NB4 (cell line): ENCODE measurements at regions not wholly inside any gene's neighbourhood (a gene's known extent, or its start where the extent isn't known, plus 50 kb on each side); places are given as distances from the start of the nearest gene placed in this dataset.

Experiments used
- DNase-seq: peaks from one replicate; pipeline ENCODE4 v3.0.0; 2010; ENCODE audit warnings: low read depth
- H3K4me3 ChIP-seq: one replicate; pipeline ENCODE4 v1.5.1; 2011; ENCODE audit warnings: mild to moderate bottlenecking, low read depth, low read length, moderate library complexity
- MYC ChIP-seq: IDR thresholded peaks from 2 replicates; pipeline ENCODE4 v1.6.1; 2011; ENCODE audit warnings: low read depth, low read length
- POLR2A ChIP-seq: IDR thresholded peaks from 2 replicates; pipeline ENCODE4 v1.6.1; 2011; ENCODE audit warnings: mild to moderate bottlenecking; ENCODE audit not compliant: insufficient read length; ENCODE audit errors: extremely low read depth
- TF ChIP-seq, protein P1 (sequence below): IDR thresholded peaks from 2 replicates; pipeline ENCODE4 v1.6.1; 2011; ENCODE audit warnings: low read depth, low read length
- TF ChIP-seq, protein P2 (sequence below): IDR thresholded peaks from one replicate; pipeline ENCODE4 v1.5.1; 2012; ENCODE audit warnings: low read depth, low read length

DNA sequence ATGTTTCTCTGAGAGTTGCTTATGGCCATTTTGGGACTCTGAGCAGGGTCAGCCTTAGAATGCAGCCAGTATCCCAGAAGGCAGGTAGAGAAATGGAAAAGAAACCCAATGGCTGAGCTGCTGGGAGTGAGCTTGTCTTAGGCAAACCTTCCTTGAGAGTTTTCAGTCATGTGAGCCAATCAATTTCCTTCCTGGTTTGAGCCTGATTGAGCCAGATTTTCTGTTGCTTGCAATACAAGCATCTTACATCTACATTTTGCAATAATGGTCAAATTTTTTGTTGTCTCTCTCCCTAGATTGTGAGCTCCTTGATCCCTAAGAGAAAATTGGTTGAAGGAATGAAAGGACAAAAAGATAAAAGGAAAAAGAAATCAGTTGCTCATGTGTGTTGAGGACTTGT, 155.3 kb downstream of the SNX18 start:
- no peak overlapping the region for H3K4me3 ChIP-seq
- no peak for TF ChIP-seq POLR2A
- TF ChIP-seq, protein P1, sequence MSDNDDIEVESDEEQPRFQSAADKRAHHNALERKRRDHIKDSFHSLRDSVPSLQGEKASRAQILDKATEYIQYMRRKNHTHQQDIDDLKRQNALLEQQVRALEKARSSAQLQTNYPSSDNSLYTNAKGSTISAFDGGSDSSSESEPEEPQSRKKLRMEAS: no peak
- TF ChIP-seq, protein P2, sequence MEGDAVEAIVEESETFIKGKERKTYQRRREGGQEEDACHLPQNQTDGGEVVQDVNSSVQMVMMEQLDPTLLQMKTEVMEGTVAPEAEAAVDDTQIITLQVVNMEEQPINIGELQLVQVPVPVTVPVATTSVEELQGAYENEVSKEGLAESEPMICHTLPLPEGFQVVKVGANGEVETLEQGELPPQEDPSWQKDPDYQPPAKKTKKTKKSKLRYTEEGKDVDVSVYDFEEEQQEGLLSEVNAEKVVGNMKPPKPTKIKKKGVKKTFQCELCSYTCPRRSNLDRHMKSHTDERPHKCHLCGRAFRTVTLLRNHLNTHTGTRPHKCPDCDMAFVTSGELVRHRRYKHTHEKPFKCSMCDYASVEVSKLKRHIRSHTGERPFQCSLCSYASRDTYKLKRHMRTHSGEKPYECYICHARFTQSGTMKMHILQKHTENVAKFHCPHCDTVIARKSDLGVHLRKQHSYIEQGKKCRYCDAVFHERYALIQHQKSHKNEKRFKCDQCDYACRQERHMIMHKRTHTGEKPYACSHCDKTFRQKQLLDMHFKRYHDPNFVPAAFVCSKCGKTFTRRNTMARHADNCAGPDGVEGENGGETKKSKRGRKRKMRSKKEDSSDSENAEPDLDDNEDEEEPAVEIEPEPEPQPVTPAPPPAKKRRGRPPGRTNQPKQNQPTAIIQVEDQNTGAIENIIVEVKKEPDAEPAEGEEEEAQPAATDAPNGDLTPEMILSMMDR: no peak
- TF ChIP-seq MYC: no peak
- no peak for DNase-seq

DNA sequence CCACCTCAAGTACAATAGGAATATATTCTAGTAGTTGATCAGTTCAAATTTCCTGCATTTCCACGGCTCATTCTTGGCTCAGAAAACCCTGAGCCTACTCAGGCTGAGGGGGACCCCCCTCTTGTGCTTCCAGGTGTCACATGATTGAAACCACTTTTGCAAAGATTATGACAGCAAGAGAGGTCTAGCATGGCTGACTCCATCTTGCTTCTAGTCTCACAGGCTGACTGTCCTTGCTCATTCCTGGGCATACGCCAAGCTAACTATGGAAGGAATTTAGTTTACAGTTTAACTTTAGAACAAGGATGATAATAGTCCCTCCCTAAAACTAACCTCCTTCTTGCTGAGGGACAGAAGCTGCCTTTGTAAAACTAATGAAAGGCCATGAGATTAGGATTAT, 154.1 kb downstream of the SNX18 start:
- TF ChIP-seq, protein P2: no peak
- TF ChIP-seq POLR2A (no peak), MYC (no peak)
- TF ChIP-seq, protein P1: no peak
- H3K4me3 ChIP-seq: no peak overlapping the region
- no peak for DNase-seq

DNA sequence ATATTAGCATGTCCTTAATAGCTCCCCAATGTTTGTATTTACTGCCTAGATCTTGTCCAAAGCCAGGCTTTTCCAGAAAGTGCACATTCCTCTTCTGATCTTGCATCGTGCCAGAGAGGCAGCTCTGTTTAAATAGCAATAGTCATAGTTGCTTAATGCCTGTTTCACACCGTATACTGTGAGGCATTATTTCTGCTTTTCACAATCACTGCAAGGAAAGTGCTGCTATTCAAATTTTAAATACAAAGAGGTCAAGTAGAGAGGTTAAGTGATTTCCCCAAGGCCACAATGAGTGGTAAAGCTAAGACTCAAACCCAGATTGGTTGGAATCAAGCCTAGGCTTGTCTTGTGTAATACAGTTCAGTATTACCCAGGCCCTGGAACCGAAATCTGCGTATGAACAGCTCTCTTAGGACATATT, 153.6 kb downstream of the SNX18 start:
- no peak for DNase-seq
- no peak for TF ChIP-seq MYC
- TF ChIP-seq, protein P1: no peak
- TF ChIP-seq POLR2A: no peak
- TF ChIP-seq, protein P2: no peak
- no peak overlapping the region for H3K4me3 ChIP-seq

DNA sequence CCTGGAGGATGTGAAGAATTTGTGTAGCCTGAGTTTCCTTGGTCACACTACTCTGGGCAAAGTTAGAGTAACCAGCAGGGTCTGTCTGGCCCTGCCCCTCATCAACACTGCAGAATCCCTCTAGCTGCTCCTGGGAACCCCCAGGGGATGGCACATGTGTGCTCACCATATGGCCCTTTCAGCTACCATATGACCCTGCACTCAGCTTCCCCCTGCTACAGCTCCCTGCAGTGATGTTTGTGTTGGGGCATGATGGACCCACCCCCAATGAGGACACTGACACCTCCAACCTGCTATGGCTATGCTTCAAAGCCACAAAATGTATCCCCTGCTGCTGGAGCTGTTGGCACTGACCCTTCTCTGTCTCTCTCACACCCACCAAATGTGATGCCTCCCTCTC, 152.7 kb downstream of the SNX18 start:
- no peak for DNase-seq
- no peak for TF ChIP-seq POLR2A
- no peak for TF ChIP-seq MYC
- TF ChIP-seq, protein P2: no peak
- TF ChIP-seq, protein P1: no peak

DNA sequence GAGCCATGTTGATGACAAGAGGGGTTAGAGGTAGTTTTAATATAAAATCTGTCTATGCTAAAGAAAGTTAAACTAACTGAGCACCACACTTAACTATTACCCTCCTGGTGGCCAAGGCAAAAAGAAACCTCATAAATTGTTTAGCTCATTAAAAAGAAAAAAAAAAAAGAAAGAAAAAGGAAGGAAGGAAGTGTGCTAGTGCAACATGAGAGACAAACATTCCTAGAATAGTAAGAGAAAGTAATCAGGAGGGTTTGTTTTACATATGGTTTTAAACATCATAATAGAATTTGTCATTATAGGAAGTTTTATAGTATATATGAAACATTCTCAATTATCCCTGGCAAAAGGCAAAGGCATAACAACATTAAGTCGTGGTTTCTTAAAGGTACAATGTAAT, 152.3 kb downstream of the SNX18 start:
- DNase-seq: no peak
- TF ChIP-seq, protein P2: no peak
- TF ChIP-seq, protein P1: no peak
- TF ChIP-seq POLR2A (no peak), MYC (no peak)

More for the DNA sequence above, 152.7 kb downstream of the SNX18 start:
- H3K4me3 ChIP-seq: no peak overlapping the region

DNA sequence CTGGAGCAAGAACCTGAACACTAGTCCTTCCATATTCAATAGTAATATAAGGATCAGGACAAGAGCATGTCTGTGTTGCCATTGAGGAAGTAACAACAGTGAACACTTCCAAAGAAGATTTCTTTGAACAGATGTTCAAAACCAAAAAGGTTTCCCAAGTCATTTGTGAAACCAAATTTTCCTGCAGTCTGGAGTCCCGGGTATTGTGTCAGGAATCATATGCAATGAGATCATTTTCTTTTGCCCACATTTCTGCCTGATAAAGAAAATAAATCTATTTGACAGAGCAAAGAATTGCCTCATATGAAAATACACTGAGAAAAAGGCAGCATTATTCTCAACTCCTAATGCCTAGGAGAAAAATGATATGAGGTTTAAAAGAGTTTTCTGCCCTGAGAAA, 151.7 kb downstream of the SNX18 start:
- no peak for DNase-seq
- H3K4me3 ChIP-seq: no peak overlapping the region
- TF ChIP-seq, protein P2: no peak
- TF ChIP-seq, protein P1: no peak
- TF ChIP-seq MYC (no peak), POLR2A (no peak)

More for the DNA sequence above, 152.3 kb downstream of the SNX18 start:
- H3K4me3 ChIP-seq: no peak overlapping the region
